Activated CD4-positive, alpha-beta T cell treated with anti-CD3 and anti-CD28 coated beads, Interleukin-2, amount 10 ng/mL, durations not matched to agents 24 days and 14 days (primary cell): ENCODE measurements at regions not wholly inside any gene's neighbourhood (a gene's known extent, or its start where the extent isn't known, plus 50 kb on each side); places are given as distances from the start of the nearest gene placed in this dataset.
"Not testable (repeated sequence)": the region's sequence is repeated elsewhere in the genome, so short reads cannot be mapped to it uniquely, and the experiment has no call there.

Source experiments
- DNase-seq: peaks from one replicate; pipeline ENCODE4 v3.0.0; 2022
- H3K27ac Mint-ChIP-seq: one replicate; pipeline ENCODE4 v1.8.0; 2022; ENCODE audit warnings: mild to moderate bottlenecking, mixed read lengths
- H3K27me3 Mint-ChIP-seq: one replicate; pipeline ENCODE4 v1.8.0; 2022; ENCODE audit warnings: mixed read lengths
- H3K36me3 Mint-ChIP-seq: one replicate; pipeline ENCODE4 v1.8.0; 2022; ENCODE audit warnings: low read depth, mild to moderate bottlenecking, mixed read lengths
- H3K4me1 Mint-ChIP-seq: one replicate; pipeline ENCODE4 v1.8.0; 2021; ENCODE audit warnings: mixed read lengths
- H3K4me3 Mint-ChIP-seq: one replicate; pipeline ENCODE4 v1.8.0; 2022; ENCODE audit warnings: mild to moderate bottlenecking, moderate library complexity, mixed read lengths
- H3K9me3 Mint-ChIP-seq: one replicate; pipeline ENCODE4 v1.8.0; 2021; ENCODE audit warnings: mixed read lengths
- intact Hi-C: fragments of 100-400 bp; cut with micrococcal nuclease; formaldehyde crosslinking; loops from one replicate; pipeline ENCODE4 v1.15.1; 2023

GRCh38 chr13:71218960-71219359, 648.0 kb downstream of the DACH1 start:
- Mint-ChIP-seq H3K9me3 (no peaks in the 10 kb centered on the region), H3K27me3 (no peaks in the 10 kb centered on the region), H3K27ac (no peak overlapping the region), H3K36me3 (no peaks in the 10 kb centered on the region), H3K4me3 (no peak overlapping the region), H3K4me1 (no peaks in the 10 kb centered on the region)
- intact Hi-C loops, result no loop called here
- no peak for DNase-seq

- H3K4me3 Mint-ChIP-seq, result no peak overlapping the region
- intact Hi-C loops, result no loop called here
- DNase-seq, result no peak
- H3K9me3 Mint-ChIP-seq, result no peaks in the 10 kb centered on the region
- no peaks in the 10 kb centered on the region for H3K27me3 Mint-ChIP-seq
- H3K36me3 Mint-ChIP-seq, result no peaks in the 10 kb centered on the region
- no peak overlapping the region for H3K27ac Mint-ChIP-seq
- H3K4me1 Mint-ChIP-seq, result no peaks in the 10 kb centered on the region
These were observed 649.2 kb downstream of the DACH1 start for GRCh38 chr13:71217827-71218226.

GRCh38 chr13:71214821-71215220, 652.2 kb downstream of the DACH1 start:
- Mint-ChIP-seq H3K4me1 (no peaks in the 10 kb centered on the region), H3K27me3 (no peaks in the 10 kb centered on the region), H3K9me3 (no peaks in the 10 kb centered on the region), H3K36me3 (no peaks in the 10 kb centered on the region), H3K4me3 (no peak overlapping the region), H3K27ac (no peak overlapping the region)
- no peak for DNase-seq
- intact Hi-C loops, result no loop called here

GRCh38 chr13:71214357-71214756, 652.6 kb downstream of the DACH1 start:
- H3K4me1 Mint-ChIP-seq, result no peaks in the 10 kb centered on the region
- H3K4me3 Mint-ChIP-seq, result no peak overlapping the region
- H3K9me3 Mint-ChIP-seq, result no peaks in the 10 kb centered on the region
- H3K27me3 Mint-ChIP-seq, result no peaks in the 10 kb centered on the region
- H3K27ac Mint-ChIP-seq, result no peak overlapping the region
- H3K36me3 Mint-ChIP-seq, result no peaks in the 10 kb centered on the region
- no peak for DNase-seq
- intact Hi-C loops, result no loop called here

GRCh38 chr13:71213252-71213821, 653.7 kb downstream of the DACH1 start:
- H3K4me3 Mint-ChIP-seq, result no peak overlapping the region
- no peaks in the 10 kb centered on the region for H3K27me3 Mint-ChIP-seq
- H3K36me3 Mint-ChIP-seq, result no peaks in the 10 kb centered on the region
- no peaks in the 10 kb centered on the region for H3K4me1 Mint-ChIP-seq
- DNase-seq, result no peak
- H3K9me3 Mint-ChIP-seq, result no peaks in the 10 kb centered on the region
- no peak overlapping the region for H3K27ac Mint-ChIP-seq
- intact Hi-C loops, result no loop called here

GRCh38 chr13:71210861-71211260, 656.1 kb downstream of the DACH1 start:
- intact Hi-C loops, result no loop called here
- Mint-ChIP-seq H3K27me3 (no peaks in the 10 kb centered on the region), H3K9me3 (no peaks in the 10 kb centered on the region), H3K4me3 (no peak overlapping the region), H3K4me1 (no peaks in the 10 kb centered on the region), H3K27ac (no peak overlapping the region), H3K36me3 (no peaks in the 10 kb centered on the region)
- no peak for DNase-seq

GRCh38 chr13:71209217-71209616, 657.8 kb downstream of the DACH1 start:
- no peaks in the 10 kb centered on the region for H3K4me1 Mint-ChIP-seq
- no peak overlapping the region for H3K27ac Mint-ChIP-seq
- H3K4me3 Mint-ChIP-seq, result no peak overlapping the region
- DNase-seq, result no peak
- no peaks in the 10 kb centered on the region for H3K27me3 Mint-ChIP-seq
- H3K9me3 Mint-ChIP-seq, result no peaks in the 10 kb centered on the region
- intact Hi-C loops, result no loop called here
- H3K36me3 Mint-ChIP-seq, result no peaks in the 10 kb centered on the region

DNA sequence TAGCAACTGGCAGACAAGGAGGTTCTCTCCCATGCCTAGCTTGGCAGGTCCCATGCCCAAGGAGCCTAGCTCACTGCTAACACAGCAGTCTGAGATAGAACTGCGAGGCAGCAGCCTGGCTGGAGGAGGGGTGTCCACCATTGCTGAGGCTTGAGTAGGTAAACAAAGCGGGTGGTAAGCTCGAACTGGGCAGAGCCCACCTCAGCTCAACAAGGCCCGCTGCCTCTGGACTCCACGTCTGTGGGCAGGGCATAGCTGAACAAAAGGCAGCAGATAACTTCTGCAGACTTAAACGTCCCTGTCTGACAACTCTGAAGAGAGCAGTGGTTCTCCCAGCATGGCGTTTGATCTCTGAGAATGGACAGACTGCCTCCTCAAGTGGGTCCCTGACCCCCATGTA, 682.4 kb downstream of the DACH1 start:
- H3K9me3 Mint-ChIP-seq, H3K36me3 Mint-ChIP-seq, H3K27me3 Mint-ChIP-seq, intact Hi-C loops, DNase-seq, H3K4me3 Mint-ChIP-seq, H3K27ac Mint-ChIP-seq, H3K4me1 Mint-ChIP-seq: not testable (repeated sequence)

GRCh38 chr13:71183352-71183751, 683.7 kb downstream of the DACH1 start:
- H3K36me3 Mint-ChIP-seq, intact Hi-C loops, H3K27me3 Mint-ChIP-seq, DNase-seq, H3K9me3 Mint-ChIP-seq, H3K27ac Mint-ChIP-seq, H3K4me3 Mint-ChIP-seq, H3K4me1 Mint-ChIP-seq: not testable (repeated sequence)

- H3K4me1 Mint-ChIP-seq, result no peaks in the 10 kb centered on the region
- no peaks in the 10 kb centered on the region for H3K27me3 Mint-ChIP-seq
- H3K4me3 Mint-ChIP-seq, result no peak overlapping the region
- DNase-seq, result no peak
- intact Hi-C loops, result no loop called here
- H3K36me3 Mint-ChIP-seq, result no peaks in the 10 kb centered on the region
- H3K27ac Mint-ChIP-seq, result no peak overlapping the region
- no peaks in the 10 kb centered on the region for H3K9me3 Mint-ChIP-seq
These were observed 695.3 kb downstream of the DACH1 start for GRCh38 chr13:71171740-71172139.

DNA sequence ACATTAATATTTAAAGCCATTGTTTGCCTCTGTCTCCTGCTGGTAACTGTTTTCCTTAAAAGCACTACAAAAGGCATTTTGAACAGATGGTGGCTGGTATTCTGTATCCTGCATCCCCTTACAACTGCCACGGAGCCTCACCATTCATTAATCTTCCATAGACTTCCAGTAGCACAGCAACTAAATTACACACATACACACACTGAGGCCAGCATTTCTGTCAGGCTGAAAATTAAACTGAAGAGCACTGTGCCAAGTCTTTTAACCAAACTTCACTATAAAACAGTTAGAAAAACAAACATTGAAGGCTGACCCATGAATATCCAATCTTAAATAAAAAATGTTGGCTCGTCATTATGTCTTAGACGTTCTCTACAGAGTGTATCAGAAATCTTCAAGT, 697.8 kb downstream of the DACH1 start:
- intact Hi-C loops, result no loop called here
- Mint-ChIP-seq H3K36me3 (no peaks in the 10 kb centered on the region), H3K9me3 (no peaks in the 10 kb centered on the region), H3K27ac (no peak overlapping the region), H3K4me1 (no peaks in the 10 kb centered on the region), H3K4me3 (no peak overlapping the region), H3K27me3 (no peaks in the 10 kb centered on the region)
- DNase-seq, result no peak

DNA sequence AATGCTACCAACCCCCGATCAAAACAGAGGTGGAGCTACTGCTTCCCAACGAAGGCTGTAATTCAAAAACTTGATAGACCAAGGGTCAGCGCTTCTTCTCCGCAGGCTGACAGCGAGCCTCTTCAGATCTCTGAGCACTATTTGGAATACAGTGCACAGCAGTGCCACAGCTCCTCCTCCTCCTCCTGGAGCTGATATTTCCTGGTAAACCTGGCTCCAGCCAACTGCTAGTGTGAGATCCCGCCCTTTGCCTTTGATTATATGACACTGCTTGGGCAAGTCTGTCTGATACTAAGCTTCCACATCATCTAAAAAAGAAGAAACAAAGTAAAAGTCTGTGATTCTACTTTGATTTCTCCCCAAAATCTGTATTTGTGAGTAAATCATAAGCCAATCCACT, 710.5 kb downstream of the DACH1 start:
- intact Hi-C loops, result no loop called here
- H3K27me3 Mint-ChIP-seq, result no peaks in the 10 kb centered on the region
- no peak for DNase-seq
- no peaks in the 10 kb centered on the region for H3K9me3 Mint-ChIP-seq
- H3K4me3 Mint-ChIP-seq, result no peak overlapping the region
- H3K27ac Mint-ChIP-seq, result no peak overlapping the region
- no peaks in the 10 kb centered on the region for H3K4me1 Mint-ChIP-seq
- H3K36me3 Mint-ChIP-seq, result no peaks in the 10 kb centered on the region

DNA sequence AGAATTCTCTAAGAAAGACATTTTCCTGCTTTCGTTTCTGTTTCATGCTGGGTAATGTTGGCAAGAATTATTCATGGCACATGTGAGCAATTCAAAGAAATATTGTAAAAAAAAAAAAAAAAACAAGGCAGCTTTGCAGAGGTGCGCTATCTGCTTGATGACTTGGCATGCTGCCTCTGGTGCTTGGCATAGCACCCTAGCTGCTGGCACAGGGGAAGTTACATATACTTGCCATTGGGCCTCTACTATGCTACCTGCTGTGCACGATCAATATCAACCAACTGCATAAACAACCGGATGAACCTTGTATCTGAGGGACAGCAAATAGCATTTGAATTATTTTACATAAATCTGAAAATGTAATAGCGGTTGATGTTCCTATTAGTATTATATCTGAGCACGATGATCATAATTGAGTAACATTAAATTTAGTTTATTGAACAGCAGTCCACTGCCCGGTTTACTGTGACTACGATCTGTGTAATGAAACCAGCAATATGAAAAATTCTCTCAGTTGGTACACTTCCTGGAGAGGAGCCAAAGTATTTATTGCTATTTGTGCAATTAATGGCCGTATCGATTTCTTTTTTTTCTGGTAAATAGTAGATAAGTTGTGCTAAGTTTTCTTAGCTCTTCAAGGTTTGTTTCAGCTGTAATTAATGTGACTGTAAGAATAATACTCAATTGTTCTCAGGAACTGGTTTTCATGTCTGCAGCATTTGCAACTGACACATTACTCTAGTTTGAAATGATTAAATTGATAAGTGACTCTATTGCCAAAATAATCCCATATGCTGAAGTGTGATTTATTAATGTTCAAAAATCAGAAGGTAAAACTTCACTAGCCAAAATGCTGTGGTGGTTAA, 717.3 kb downstream of the DACH1 start:
- intact Hi-C loops, result no loop called here
- no peaks in the 10 kb centered on the region for H3K36me3 Mint-ChIP-seq
- H3K9me3 Mint-ChIP-seq, result no peaks in the 10 kb centered on the region
- H3K4me3 Mint-ChIP-seq, result no peak overlapping the region
- no peak for DNase-seq
- H3K27me3 Mint-ChIP-seq, result no peaks in the 10 kb centered on the region
- no peak overlapping the region for H3K27ac Mint-ChIP-seq
- no peaks in the 10 kb centered on the region for H3K4me1 Mint-ChIP-seq

GRCh38 chr13:71149046-71149445, 718.0 kb downstream of the DACH1 start:
- H3K9me3 Mint-ChIP-seq, result no peaks in the 10 kb centered on the region
- no peak for DNase-seq
- H3K27me3 Mint-ChIP-seq, result no peaks in the 10 kb centered on the region
- H3K4me1 Mint-ChIP-seq, result no peaks in the 10 kb centered on the region
- H3K36me3 Mint-ChIP-seq, result no peaks in the 10 kb centered on the region
- intact Hi-C loops, result no loop called here
- H3K27ac Mint-ChIP-seq, result no peak overlapping the region
- no peak overlapping the region for H3K4me3 Mint-ChIP-seq

GRCh38 chr13:71148396-71148795, 718.6 kb downstream of the DACH1 start:
- intact Hi-C loops, result no loop called here
- DNase-seq, result no peak
- Mint-ChIP-seq H3K4me1 (no peaks in the 10 kb centered on the region), H3K36me3 (no peaks in the 10 kb centered on the region), H3K27ac (no peak overlapping the region), H3K4me3 (no peak overlapping the region), H3K27me3 (no peaks in the 10 kb centered on the region), H3K9me3 (no peaks in the 10 kb centered on the region)
